GM18873 (cell line): ENCODE measurements at regions not wholly inside any gene's neighbourhood (a gene's known extent, or its start where the extent isn't known, plus 50 kb on each side); places are given as distances from the start of the nearest gene placed in this dataset.
"Not testable (repeated sequence)": the region's sequence is repeated elsewhere in the genome, so short reads cannot be mapped to it uniquely, and the experiment has no call there.

Experiments
- ATAC-seq: cut with Tn5 transposase; IDR thresholded peaks from one replicate; pipeline ENCODE4 v1.9.1; 2021; ENCODE audit warnings: mild to moderate bottlenecking, moderate library complexity, moderate number of reproducible peaks; ENCODE audit not compliant: unreplicated experiment, low FRiP score

DNA sequence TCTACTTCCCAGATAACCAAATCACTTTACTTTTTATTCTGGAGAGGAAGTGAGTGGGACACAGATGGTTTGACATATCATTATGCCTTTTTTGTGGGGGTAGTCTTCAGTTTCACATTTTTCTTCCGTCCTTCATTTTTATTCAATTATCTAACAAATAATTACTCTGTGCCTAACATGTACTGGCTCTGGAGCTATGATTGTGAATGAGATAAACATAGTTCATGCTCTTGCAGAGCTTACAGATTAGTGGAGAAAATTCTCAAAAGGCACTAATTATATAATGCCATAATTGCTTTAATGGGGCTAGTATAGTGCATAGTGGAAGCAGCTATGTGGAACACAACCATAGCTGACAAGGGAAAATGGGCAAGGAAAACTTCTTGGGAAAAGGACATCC lies 303.6 kb upstream of the TFPI start:
- ATAC-seq, result no peak

DNA sequence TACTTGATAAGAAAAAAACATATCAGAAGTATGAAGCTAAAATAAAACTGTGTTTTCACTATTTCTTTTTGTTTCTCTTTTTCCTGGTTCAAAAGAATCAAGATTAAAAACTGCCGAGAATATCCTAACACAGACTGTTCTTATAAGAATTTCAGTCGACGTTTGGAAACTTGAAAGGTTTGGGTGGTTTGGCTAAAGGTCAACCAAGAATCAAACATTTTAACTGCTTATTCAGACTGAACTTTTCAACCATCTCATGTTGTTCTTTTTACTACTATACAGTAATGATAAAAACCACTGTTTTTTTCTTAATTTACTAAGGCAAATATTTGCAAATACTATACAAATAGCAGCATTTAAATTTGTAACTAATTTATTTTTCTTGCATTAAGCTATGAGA lies 308.5 kb upstream of the TFPI start:
- no peak for ATAC-seq

DNA sequence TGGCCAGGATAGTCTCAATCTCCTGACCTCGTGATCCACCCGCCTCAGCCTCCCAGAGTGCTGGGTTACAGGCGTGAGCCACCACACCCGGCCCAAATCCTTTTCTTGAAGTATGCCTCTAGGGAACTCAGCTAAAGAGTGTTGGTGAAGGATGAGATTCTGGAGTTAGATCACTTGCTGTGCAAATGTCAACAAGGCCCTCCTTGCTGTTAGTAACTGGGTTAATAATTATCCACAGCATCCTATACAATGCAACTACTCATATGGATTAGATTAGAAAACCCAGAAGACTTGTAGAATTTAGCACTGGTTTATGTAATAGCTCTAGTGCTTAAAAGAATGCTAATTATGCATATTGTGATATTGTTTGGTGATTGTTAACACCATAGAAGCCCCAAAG lies 310.8 kb upstream of the TFPI start:
- no peak for ATAC-seq

GRCh38 chr2:187867165-187867564 lies 312.9 kb upstream of the TFPI start:
- no peak for ATAC-seq

DNA sequence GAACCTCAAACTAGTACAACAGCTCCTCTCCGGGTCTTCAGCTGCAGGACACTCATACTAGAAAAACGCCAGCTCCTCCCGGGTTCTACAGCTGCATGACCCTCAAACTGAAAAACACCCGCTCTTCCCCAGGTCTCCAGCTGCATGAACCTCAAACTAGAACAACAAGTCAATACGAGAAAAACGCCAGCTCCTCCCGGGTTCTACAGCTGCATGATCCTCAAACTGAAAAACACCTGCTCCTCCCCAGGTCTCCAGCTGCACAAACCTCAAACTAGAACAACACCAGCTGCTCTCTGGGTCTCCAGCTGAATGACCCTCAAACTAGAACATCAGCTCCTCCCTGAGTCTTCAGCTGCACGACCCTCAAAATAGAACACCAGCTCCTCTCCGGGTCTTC lies 315.0 kb upstream of the TFPI start:
- no peak for ATAC-seq

GRCh38 chr2:187871506-187871905 lies 317.3 kb upstream of the TFPI start:
- ATAC-seq, result no peak

DNA sequence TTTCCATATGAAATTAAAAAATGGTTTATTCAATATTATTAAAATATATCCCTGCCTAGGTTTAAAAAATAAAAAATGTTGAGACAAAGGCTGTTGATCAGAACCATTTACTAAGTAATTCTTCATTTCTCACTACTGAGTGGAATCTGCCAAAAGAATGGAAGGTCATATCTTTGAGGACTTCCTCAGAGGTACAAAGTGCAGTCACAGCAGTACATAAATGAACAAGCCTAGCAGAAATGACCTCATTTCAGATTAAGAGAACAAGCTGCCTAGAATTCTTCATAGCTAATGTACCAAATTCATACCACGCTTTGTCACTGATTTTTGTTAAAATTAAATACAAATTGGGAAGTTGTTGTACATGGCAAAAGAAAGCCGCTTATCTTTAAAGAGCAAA lies 318.9 kb upstream of the TFPI start:
- ATAC-seq, result no peak

DNA sequence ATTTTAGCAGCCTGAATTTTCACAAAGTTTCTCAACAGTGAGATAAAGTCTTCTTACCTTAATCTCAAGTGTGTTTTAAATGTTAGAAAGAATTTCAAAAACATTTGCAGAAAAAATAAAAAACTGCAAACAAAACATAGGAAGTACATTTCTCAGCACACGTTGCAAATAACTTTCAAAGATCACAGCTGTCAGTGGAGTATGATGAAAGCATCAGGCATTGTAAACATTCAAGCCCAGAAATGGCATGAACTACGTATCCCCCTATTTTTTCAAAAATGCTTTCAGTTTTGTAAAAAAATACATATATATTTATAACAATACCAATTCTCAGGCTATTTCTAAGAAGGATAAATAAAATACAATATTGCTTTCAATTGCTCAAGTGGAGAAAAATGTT lies 320.6 kb upstream of the TFPI start:
- no peak for ATAC-seq

DNA sequence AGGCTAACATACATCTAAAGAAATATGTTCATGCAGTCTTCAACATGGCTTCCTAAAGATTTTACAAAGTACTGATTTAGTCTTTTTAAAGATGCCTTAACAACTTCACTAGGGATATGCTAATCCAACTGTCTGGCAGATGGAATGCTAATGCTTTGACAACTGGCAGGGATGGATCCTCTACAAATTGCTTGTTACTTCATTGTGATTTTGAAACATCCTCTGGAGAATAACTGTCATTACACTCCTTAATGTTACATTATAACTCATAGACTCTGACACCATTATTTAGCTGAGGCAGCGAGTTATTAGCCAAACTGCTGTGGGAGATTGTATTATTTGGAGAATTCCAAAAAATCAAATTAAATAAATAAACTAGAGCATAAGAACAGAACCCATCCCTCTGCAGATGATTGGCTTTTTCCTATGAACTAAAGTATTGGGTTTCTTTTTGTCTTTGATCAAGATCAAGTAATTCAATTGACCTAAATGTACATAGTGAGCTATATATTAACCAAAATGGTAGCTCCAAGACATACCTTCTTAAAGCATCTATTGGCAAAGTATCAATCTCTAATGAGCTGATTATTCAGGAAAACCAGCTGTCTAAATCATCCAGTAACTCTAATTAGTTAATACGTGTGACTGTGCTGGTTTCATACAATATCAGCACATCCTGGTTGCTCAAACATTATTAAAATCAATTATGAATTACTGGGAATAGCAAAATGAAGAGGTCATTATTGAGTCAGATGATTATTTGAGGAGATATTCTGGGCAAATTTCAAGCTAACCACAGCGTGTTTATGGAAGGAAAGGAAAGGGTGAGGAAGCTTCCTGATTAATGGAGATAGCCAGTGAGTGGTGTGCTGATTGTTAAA lies 321.3 kb upstream of the TFPI start:
- no peak for ATAC-seq

GRCh38 chr2:187876554-187876953 lies 322.3 kb upstream of the TFPI start:
- no peak for ATAC-seq

- ATAC-seq, result no peak
Observed at GRCh38 chr2:187877391-187877790, 323.2 kb upstream of the TFPI start.

GRCh38 chr2:187878112-187878511 lies 323.9 kb upstream of the TFPI start:
- no peak for ATAC-seq

DNA sequence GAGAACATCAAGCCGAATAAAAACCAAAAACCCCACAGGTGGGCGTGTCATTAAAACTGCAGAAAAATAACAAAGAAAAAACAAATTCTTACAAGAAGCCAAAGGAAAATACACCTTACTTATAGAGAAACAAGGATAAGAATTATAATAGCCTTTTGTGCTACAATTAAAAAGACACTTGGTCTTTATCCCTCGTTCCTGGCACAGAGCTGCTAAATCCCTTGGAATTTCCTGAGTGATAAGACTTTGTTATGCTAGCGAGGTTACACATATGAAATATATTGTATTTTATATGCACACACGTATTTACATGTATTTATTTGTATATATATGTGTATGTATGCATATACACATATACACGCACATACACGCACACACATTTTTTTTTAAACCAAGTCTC lies 325.3 kb upstream of the TFPI start:
- no peak for ATAC-seq

DNA sequence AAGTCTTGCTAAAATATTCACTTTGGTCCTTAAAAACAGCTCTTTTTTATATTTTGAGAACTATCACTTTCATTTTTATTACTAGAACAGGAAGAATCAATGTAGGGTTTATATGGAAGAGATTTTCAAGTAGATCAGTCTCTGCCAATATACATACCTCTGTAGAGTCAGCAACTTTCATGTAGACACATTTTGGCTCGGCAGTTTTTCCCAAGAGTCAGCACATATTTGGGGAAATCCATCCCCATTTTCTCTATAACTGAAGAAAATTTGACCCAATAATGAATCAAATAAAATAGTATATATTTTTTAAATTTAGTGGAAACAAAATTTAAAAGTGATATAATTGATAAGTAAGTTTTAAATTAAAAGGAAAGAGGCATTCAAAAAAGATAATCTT lies 329.8 kb upstream of the TFPI start:
- ATAC-seq, result no peak

DNA sequence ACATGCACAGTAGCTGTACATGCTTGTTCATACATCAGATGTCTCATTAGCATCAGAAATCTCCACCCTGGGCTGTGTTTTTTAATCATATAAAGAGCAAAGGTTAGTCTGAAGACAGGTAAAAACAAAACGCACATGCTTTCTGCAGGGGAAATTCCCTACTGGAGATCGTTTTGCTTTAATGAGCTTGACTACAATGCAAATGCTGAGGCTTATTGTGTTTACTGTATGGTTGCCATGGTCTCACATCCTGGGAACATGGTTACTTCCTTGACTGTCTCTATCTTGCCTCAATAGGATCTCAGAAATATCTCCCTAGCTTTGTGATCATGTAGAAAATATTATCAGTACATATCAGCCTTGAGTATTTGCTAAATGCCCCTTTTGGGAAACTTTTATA lies 336.5 kb upstream of the TFPI start:
- ATAC-seq, result no peak

- ATAC-seq, result no peak
Observed at GRCh38 chr2:187900021-187900420, 345.8 kb upstream of the TFPI start.

DNA sequence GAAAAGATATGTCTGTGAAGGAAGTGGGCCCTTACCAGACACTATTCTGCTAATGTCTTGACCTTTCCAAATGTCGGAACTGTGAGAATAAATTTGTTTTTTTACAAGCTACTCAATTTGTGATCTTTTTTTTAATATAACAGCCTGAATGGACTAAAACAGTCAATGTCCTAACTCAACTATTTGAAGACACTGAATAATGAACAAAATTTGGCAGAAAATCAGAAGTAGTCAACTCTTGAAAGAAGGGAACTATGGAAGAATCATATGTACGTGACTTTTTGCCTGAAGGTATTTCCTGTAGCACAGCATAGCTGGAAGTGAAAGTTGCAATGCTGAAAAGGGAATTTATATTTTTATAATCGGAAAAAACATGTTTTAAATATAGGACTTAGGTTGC lies 351.8 kb upstream of the TFPI start:
- no peak for ATAC-seq

- ATAC-seq, result not testable (repeated sequence)
Observed at GRCh38 chr2:187910922-187911321, 356.7 kb upstream of the TFPI start.

GRCh38 chr2:187912950-187913349 lies 358.7 kb upstream of the TFPI start:
- ATAC-seq, result no peak

- no peak for ATAC-seq
Observed at GRCh38 chr2:187915810-187916209, 361.6 kb upstream of the TFPI start.

- ATAC-seq, result no peak
Observed at GRCh38 chr2:187916799-187917198, 362.6 kb upstream of the TFPI start.

DNA sequence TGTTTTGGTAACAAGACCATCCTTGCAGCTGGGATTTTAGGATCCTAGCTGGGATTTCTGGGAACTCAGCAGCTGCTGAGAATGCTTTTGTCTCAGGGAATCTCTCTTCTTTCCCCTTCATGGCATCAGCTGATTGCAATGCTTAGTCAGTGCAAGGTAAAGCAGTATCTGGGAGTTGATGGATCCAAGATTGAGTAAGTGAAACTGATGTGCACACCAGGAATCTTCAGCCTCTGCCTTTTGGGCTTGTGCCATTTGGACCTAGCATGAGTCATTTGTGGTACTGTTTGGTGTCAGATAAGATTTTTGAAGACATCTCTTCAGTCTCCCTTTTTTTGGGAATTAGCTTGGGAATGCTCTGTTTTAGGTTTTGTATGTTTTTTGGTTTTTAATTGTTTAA lies 363.3 kb upstream of the TFPI start:
- ATAC-seq, result no peak
